HUES48 (cell line): ENCODE measurements at regions not wholly inside any gene's neighbourhood (a gene's known extent, or its start where the extent isn't known, plus 50 kb on each side); places are given as distances from the start of the nearest gene placed in this dataset.

Experiments used
- H3K27ac ChIP-seq: one replicate; pipeline ENCODE4 v1.7.0; 2013; ENCODE audit warnings: low read depth, low read length, inconsistent platforms
- H3K27me3 ChIP-seq: 2 replicates; pipeline ENCODE4 v1.6.1; 2013; ENCODE audit warnings: mild to moderate bottlenecking, low read length; ENCODE audit not compliant: control insufficient read depth, insufficient read depth
- H3K36me3 ChIP-seq: 2 replicates; pipeline ENCODE4 v1.6.1; 2013; ENCODE audit warnings: low read length; ENCODE audit not compliant: control insufficient read depth, insufficient read depth
- H3K4me1 ChIP-seq: 2 replicates; pipeline ENCODE4 v1.6.1; 2013; ENCODE audit warnings: mild to moderate bottlenecking, low read length; ENCODE audit not compliant: control insufficient read depth, insufficient read depth
- H3K4me3 ChIP-seq: 2 replicates; pipeline ENCODE4 v1.5.1; 2013; ENCODE audit warnings: mild to moderate bottlenecking, low read depth, low read length
- H3K9ac ChIP-seq: 2 replicates; pipeline ENCODE4 v1.6.1; 2013; ENCODE audit warnings: mild to moderate bottlenecking, low read depth, low read length, moderate library complexity
- H3K9me3 ChIP-seq: 2 replicates; pipeline ENCODE4 v1.6.1; 2013; ENCODE audit warnings: low read length; ENCODE audit not compliant: control insufficient read depth, insufficient read depth

DNA sequence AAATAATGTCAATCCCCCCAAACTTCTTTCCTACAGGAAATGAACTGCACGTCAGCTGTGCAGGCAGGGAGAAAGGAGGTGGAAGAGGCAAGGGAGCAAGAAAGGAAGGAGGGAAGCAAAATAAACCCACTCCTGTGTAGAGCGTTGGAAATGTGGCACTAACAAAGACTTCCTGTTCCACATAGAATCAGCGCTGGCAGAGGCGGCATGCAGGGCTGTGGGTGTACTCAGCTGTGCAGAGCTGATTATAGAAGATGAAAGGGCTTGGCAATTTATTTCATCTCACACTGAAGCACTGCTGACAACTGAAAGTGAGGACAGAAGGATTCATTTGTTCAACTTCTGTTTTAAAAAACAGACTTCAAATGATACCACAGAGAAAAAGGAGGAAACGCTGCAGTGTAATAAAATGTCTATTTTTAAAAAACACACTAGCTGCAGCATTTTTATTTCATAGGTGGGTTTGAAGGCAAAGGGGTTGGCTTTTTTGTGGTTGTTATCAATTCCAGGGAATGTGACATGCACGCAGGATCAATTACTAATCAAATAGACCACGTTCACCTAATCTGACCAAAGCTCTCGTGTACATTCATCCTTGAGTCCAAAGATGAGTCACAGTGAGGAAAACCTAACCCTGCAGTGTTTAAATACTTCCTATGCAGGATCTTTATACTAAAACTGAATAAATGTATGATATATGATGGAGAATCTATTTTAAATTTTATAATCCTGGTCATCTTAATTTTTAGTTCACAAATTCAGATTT, 583.5 kb downstream of the ZNF608 start:
- H3K27ac ChIP-seq = no peak overlapping the region
- H3K36me3 ChIP-seq = no peaks in the 10 kb centered on the region

DNA sequence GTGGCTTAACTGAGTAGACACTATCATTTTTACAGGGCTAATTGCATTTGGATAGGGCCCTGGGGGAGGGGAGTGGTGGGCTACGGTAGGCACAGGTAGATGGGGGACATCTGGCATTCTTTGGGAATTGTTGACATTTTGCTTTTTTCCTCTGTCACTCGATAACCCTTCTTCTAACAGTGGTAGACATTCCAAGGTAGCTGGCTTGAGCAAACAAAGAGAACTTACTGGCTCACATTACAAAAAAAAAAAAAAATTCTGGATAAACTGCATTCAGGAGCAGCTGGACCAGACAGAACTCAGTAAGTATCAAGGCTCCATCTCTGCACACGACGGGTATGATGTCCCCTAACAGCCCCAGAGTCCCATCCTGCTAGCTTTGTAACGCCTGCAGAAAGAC, 585.2 kb downstream of the ZNF608 start:
- Histone ChIP-seq H3K9me3 (no peaks in the 10 kb centered on the region; the same call in 1 of the 2 replicates), H3K9ac (no peak overlapping the region), H3K4me1 (no peaks in the 10 kb centered on the region), H3K27me3 (no peaks in the 10 kb centered on the region), H3K27ac (no peak overlapping the region), H3K36me3 (no peaks in the 10 kb centered on the region), H3K4me3 (no peak overlapping the region)

More for the DNA sequence above, 583.5 kb downstream of the ZNF608 start:
- no peaks in the 10 kb centered on the region for H3K27me3 ChIP-seq
- H3K9ac ChIP-seq = no peak overlapping the region
- no peak overlapping the region for H3K4me3 ChIP-seq
- no peaks in the 10 kb centered on the region for H3K4me1 ChIP-seq
- H3K9me3 ChIP-seq = no peaks in the 10 kb centered on the region

DNA sequence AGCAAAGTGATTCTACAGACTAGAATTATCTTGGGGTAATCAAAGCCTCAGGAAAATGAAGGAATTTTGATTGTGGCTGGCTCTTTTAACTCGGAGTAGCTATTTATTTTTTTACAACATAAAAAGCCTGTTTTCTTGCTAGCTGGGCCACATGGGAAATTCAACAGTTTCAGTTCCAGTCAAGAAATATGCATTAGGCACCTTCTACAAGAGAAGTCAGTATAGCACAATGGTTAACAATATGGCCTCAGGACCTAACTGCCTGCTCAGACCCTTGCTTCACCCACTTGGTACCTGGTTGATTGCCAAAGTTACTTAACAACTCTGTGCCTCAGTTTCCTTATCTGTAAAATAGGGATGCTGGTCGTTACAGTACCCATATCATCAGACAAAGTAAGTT, 586.2 kb downstream of the ZNF608 start:
- no peaks in the 10 kb centered on the region for H3K27me3 ChIP-seq
- no peak overlapping the region for H3K4me3 ChIP-seq
- H3K36me3 ChIP-seq = no peaks in the 10 kb centered on the region
- peaks cover 8% of the 10 kb centered on the region for H3K9me3 ChIP-seq
- H3K9ac ChIP-seq = no peak overlapping the region
- no peaks in the 10 kb centered on the region for H3K4me1 ChIP-seq
- H3K27ac ChIP-seq = no peak overlapping the region

DNA sequence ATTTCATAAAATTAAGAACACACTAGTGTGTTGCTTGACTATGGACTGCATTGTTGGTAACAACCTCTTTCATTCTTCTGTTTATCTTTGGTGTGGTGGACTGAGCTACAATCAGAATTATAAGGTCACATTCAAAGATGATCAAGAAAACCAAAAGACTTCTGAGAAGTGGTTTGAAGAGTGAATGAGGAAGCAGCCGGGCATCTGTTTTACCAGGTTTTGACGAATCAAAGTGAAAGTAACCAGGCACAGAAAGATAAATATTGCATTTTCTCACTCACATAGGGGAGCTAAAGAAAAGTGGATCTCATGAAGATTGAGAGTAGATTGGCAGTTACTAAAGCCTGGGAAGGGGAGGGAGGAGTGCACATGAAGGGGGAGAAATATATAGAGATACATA, 589.1 kb downstream of the ZNF608 start:
- Histone ChIP-seq H3K36me3 (no peaks in the 10 kb centered on the region), H3K9me3 (peaks cover 23% of the 10 kb centered on the region), H3K27ac (no peak overlapping the region), H3K27me3 (no peaks in the 10 kb centered on the region), H3K4me3 (no peak overlapping the region), H3K4me1 (no peaks in the 10 kb centered on the region), H3K9ac (no peak overlapping the region)

DNA sequence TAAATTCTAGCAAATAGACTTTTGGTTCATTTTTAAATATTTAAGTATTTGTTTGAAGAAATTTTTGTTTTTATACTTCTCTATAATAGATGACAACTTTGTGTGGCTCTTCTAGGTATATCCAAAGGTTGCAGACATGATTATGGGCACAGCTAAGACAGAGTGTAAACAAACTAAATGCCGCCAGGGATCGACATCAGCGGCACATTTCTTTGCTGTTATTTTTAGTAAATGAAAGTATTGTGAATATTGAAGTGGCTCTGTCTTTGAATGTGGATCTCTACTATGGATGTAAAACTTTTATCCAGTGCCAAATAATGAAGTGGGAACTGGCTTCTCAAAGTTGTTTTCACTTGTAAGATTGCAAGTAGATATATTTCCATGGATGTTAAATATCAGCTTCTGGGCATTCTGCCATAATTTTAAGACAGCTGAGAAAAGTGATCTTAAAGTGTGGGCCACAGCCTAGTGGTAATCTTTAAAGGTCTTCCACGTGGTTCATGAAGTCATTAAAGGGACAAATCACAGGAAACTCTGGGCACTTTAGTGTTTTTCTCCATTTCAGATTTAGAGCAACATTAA, 589.9 kb downstream of the ZNF608 start:
- no peak overlapping the region for H3K27ac ChIP-seq
- no peak overlapping the region for H3K4me3 ChIP-seq
- no peaks in the 10 kb centered on the region for H3K27me3 ChIP-seq
- peaks cover 23% of the 10 kb centered on the region for H3K9me3 ChIP-seq
- H3K9ac ChIP-seq = no peak overlapping the region
- H3K36me3 ChIP-seq = no peaks in the 10 kb centered on the region
- no peaks in the 10 kb centered on the region for H3K4me1 ChIP-seq

DNA sequence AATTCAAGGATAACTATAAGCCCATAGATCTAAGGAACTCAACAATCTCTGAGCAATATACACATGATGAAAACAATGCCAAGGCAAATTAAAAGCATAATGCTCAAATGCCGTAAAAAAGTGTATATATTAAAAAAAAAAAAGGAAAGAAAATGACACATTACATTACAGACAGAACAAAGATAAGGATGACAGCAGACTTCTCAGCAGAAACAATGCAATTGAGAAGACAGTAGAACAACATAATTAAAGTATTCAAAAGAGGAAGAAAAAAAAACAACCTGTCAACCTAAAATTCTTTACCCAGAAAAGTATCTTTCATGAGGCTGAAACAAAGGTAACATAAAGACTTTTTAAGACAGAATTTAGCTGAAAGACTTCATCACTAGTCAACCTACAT, 591.7 kb downstream of the ZNF608 start:
- H3K36me3 ChIP-seq = no peaks in the 10 kb centered on the region
- H3K9ac ChIP-seq = no peak overlapping the region
- no peaks in the 10 kb centered on the region for H3K27me3 ChIP-seq
- no peak overlapping the region for H3K27ac ChIP-seq
- H3K4me1 ChIP-seq = no peaks in the 10 kb centered on the region
- H3K9me3 ChIP-seq = peaks cover 23% of the 10 kb centered on the region
- no peak overlapping the region for H3K4me3 ChIP-seq

DNA sequence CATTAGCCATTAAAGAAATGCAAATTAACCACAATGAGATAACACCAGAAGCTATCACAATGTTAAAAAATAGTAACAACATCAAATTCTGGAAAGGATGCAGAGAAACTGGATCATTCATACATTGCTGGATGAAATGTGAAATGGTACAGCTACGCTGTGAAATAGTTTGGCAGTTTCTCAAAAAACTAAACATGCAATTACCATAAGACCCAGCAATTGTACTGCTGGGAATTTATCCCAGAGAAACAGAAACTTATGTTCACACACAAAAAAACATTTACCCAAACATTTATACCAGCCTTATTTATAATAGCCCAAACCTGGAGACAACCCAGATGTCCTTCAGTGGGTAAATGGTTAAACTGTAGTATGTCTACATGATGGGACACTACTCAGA, 592.9 kb downstream of the ZNF608 start:
- no peak overlapping the region for H3K27ac ChIP-seq
- H3K4me3 ChIP-seq = no peak overlapping the region
- peaks cover 23% of the 10 kb centered on the region for H3K9me3 ChIP-seq
- no peaks in the 10 kb centered on the region for H3K27me3 ChIP-seq
- H3K9ac ChIP-seq = no peak overlapping the region
- no peaks in the 10 kb centered on the region for H3K36me3 ChIP-seq
- no peaks in the 10 kb centered on the region for H3K4me1 ChIP-seq

DNA sequence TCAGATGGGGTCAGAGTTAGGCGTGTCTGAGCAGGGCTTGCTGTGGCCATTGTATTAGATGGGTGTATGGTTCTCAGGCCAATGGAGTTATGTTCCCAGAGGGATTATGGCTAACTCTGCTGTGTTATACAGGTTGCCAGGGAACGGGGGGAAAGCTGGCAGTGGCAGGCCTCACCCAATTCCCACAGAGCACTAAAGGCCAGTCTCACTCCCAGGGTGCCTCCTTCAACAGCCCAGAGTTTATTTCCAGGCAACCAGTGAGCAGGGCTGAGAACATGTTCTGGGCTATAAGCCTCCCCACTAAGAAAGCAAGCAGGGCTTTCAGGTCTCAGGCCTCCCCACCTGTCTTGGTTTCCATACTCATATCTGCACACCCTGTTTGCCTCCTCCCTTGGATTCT, 597.9 kb downstream of the ZNF608 start:
- Histone ChIP-seq H3K4me3 (no peak overlapping the region), H3K9ac (no peak overlapping the region), H3K36me3 (no peaks in the 10 kb centered on the region), H3K27ac (no peak overlapping the region), H3K27me3 (no peaks in the 10 kb centered on the region), H3K9me3 (peaks cover 2% of the 10 kb centered on the region), H3K4me1 (no peaks in the 10 kb centered on the region)

DNA sequence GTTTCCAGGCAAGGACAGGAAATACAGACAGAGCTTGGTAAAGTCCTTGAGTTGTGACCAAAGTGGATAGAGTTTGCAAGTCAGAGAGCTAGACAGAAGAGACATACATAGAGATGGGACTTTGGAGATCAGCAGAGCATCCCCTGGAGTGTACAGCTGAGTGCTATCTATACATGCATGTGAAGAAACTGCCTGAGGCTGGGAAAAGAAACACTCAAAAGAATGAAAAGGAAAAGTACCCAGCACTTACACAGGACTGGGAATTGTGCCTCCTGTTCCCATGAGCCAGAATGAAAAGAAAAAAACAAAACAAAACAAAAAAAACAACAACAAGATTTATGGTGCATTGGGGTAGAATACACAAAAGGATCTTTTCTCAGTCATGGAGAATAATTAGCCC, 606.4 kb downstream of the ZNF608 start:
- H3K27me3 ChIP-seq = no peaks in the 10 kb centered on the region
- H3K9ac ChIP-seq = no peak overlapping the region
- H3K9me3 ChIP-seq = peaks cover 5% of the 10 kb centered on the region; the same call in 1 of the 2 replicates
- H3K4me3 ChIP-seq = no peak overlapping the region
- no peak overlapping the region for H3K27ac ChIP-seq
- no peaks in the 10 kb centered on the region for H3K36me3 ChIP-seq
- no peaks in the 10 kb centered on the region for H3K4me1 ChIP-seq

DNA sequence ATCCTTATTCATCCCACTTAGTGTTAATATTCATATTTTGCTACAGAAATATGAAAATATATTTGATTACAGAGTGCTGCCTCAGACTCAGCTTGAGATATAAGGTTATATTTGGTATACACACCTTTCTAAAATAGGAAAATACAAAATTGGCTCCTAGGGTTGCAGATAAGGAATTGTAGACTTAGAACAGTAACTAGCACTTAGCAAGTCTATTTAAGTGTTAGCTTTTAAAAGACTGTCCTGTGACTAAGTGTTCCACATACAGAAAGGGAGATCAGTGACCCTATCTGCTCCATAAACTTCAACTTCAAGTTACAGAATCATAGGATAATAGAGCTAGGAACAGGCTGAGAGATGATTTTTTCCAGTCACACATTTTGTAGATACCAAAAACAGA, 607.0 kb downstream of the ZNF608 start:
- Histone ChIP-seq H3K36me3 (no peaks in the 10 kb centered on the region), H3K4me1 (no peaks in the 10 kb centered on the region), H3K9me3 (peaks cover 5% of the 10 kb centered on the region; the same call in 1 of the 2 replicates), H3K27ac (no peak overlapping the region), H3K27me3 (no peaks in the 10 kb centered on the region), H3K9ac (no peak overlapping the region), H3K4me3 (no peak overlapping the region)

DNA sequence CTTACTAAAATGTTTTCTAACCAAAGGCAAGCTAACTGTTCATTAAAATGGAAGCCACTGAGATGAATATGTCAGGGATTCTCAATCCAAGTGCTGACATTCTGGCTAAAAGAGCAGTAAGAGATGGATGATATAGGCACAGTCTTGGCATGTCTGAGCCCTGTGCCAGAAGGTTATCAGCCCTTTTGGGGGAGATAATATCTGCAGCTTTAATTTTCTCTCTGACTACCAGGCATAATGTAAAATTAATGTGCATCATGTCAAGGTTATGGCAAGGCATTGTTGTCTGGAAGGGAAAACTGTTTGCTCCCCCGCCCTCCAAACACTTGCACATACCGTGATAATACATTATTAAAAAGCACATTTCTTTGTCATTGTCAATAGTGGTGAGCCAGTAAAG, 609.8 kb downstream of the ZNF608 start:
- H3K4me3 ChIP-seq = no peak overlapping the region
- H3K27ac ChIP-seq = no peak overlapping the region

More for the DNA sequence above, 609.8 kb downstream of the ZNF608 start:
- no peaks in the 10 kb centered on the region for H3K9me3 ChIP-seq
- H3K4me1 ChIP-seq = no peaks in the 10 kb centered on the region
- H3K9ac ChIP-seq = no peak overlapping the region
- H3K36me3 ChIP-seq = no peaks in the 10 kb centered on the region
- no peaks in the 10 kb centered on the region for H3K27me3 ChIP-seq
